Breast epithelium (tissue), 3 donors: ENCODE measurements at regions not wholly inside any gene's neighbourhood (a gene's known extent, or its start where the extent isn't known, plus 50 kb on each side); places are given as distances from the start of the nearest gene placed in this dataset.

Source experiments
- CTCF ChIP-seq, 3 donors: fragments of 450-650 bp; IDR thresholded peaks; one replicate each; pipeline ENCODE4 v1.5.1; 2016 to 2017; ENCODE audit warnings: antibody characterized with exemption in 3 of 3, mild to moderate bottlenecking in 3 of 3, moderate library complexity in 3 of 3
- POLR2A ChIP-seq: fragments of 450-650 bp; IDR thresholded peaks from one replicate; pipeline ENCODE4 v1.6.1; 2016; ENCODE audit warnings: antibody characterized with exemption, mild to moderate bottlenecking, moderate library complexity
- POLR2AphosphoS5 ChIP-seq, 3 donors: sonication (generic); formaldehyde crosslinking; IDR thresholded peaks; one replicate each; pipeline ENCODE4 v1.6.1; 2017; ENCODE audit warnings: antibody characterized with exemption in 3 of 3

- TF ChIP-seq CTCF (IDR thresholded peaks at IDR 0.05), result no peak
- TF ChIP-seq POLR2AphosphoS5 (IDR thresholded peaks at IDR 0.05), result no peak
- TF ChIP-seq POLR2A, result no peak
These were observed 362.3 kb downstream of the WDR11 start for GRCh38 chr10:121213437-121213836.
